Prostate gland (tissue), 2 donors: ENCODE measurements at regions not wholly inside any gene's neighbourhood (a gene's known extent, or its start where the extent isn't known, plus 50 kb on each side); places are given as distances from the start of the nearest gene placed in this dataset.

Source experiments
- CTCF ChIP-seq, 4 experiments: fragments of 200-600 bp in 2 of 4; fragments of 450-650 bp in 2 of 4; sonication (generic) in 2 of 4; IDR thresholded peaks; 1 replicate in 3 of 4; 2 replicates in 1 of 4; pipeline ENCODE4 v1.5.1; 2016 to 2019; ENCODE audit warnings: antibody characterized with exemption in 4 of 4, mild to moderate bottlenecking in 2 of 4, moderate library complexity in 2 of 4
- POLR2A ChIP-seq: fragments of 450-650 bp; IDR thresholded peaks from one replicate; pipeline ENCODE4 v1.6.1; 2016; ENCODE audit warnings: antibody characterized with exemption, mild to moderate bottlenecking
- POLR2AphosphoS5 ChIP-seq: sonication (generic); formaldehyde crosslinking; IDR thresholded peaks from one replicate; pipeline ENCODE4 v1.6.1; 2017; ENCODE audit warnings: antibody characterized with exemption

- TF ChIP-seq POLR2A (no peak), CTCF (IDR thresholded peaks at IDR 0.05) (no peak), POLR2AphosphoS5 (no peak)
These were observed 180.2 kb upstream of the GAS1 start for GRCh38 chr9:87127543-87127942.
